Activated CD8-positive, alpha-beta memory T cell treated with anti-CD3 and anti-CD28 coated beads for 36 hours (primary cell): ENCODE measurements at regions not wholly inside any gene's neighbourhood (a gene's known extent, or its start where the extent isn't known, plus 50 kb on each side); places are given as distances from the start of the nearest gene placed in this dataset.

Source experiments
- CTCF ChIA-PET: fragments of 350-600 bp; sonication (Branson Sonifier 250); formaldehyde crosslinking; loops from one replicate; lab custom pipeline; 2021; ENCODE audit warnings: antibody characterized with exemption; lab: Charles Lee
- POLR2A ChIA-PET: fragments of 350-600 bp; sonication (Branson Sonifier 250); formaldehyde crosslinking; loops from one replicate; lab custom pipeline; 2021; ENCODE audit warnings: antibody characterized with exemption; lab: Charles Lee

DNA sequence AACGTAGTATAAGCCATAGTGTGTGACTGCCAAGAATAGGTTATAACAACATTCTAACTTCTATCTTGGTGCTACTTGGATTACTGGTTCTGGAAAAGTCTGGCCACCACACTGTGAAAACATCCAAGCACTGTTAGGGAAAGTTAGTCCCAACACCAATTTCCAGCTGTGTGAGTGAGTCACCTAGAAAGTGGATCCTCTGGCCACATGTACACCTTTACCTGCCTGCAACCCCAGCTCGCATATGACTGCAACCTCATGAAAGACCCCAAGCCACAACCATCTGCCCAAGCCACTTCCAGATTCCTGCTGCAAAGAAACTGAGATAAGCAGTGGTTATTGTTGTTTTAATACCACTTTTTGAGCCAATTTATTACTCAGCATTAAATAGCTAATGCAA, 404.5 kb downstream of the KCTD12 start:
- CTCF ChIA-PET, result no interaction called here
- POLR2A ChIA-PET, result no interaction called here

- POLR2A ChIA-PET, result no interaction called here
- CTCF ChIA-PET, result interaction anchor here (2.5 kb wide), 1 partner anchor 779 kb away, joined by 8 read pairs; no protein-coding TSS in a partner anchor
Observed at GRCh38 chr13:76474966-76475365, 411.2 kb downstream of the KCTD12 start.

- ChIA-PET POLR2A (no interaction called here), CTCF (interaction anchor here (1.1 to 2.5 kb wide), 2 partner anchors 13 to 778 kb away, joined by 4 to 8 read pairs; no protein-coding TSS in a partner anchor)
Observed at GRCh38 chr13:76474356-76474755, 411.8 kb downstream of the KCTD12 start.

- ChIA-PET CTCF (interaction anchor here (1.1 to 2.5 kb wide), 2 partner anchors 12 to 778 kb away, joined by 4 to 8 read pairs; no protein-coding TSS in a partner anchor), POLR2A (no interaction called here)
Observed at GRCh38 chr13:76473552-76474134, 412.6 kb downstream of the KCTD12 start.

DNA sequence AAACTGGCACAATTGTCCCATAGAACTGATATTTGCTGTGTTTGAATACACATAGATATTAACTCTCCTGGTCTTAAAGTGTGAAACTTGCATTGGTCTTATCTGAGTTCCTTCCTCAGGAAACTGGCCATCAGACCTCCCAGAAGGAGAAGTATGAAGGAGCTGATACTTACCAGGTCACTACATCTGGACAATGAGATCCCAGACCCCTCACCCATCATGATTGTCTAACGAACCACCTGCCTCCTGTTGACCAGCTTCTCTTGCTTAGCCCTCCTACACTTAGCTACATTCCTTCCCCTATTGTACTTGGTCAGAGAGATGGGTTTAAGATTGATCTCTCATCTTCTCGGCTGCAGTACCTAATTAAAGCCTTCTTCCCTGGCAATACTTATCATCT, 413.3 kb downstream of the KCTD12 start:
- ChIA-PET CTCF (interaction anchor here (2.5 kb wide), 1 partner anchor 777 kb away, joined by 8 read pairs; no protein-coding TSS in a partner anchor), POLR2A (no interaction called here)

DNA sequence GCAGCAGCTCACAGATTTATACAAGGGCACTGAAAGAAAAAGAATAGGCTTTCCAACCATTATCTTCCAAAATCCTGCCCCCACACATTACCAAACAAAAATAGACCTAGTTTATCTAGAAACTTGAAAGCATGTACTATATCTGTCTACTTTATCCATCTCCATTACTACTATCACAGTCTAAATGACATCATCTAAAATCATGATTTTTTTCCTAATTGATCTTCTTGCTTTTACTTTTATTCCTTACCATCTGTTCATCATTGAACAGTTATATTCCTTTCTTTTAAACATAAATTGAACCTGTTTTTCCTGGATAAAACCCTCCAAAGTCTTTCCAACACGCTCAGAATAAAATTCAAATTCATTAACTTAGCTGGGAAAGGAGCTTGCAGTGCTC, 414.7 kb downstream of the KCTD12 start:
- POLR2A ChIA-PET, result no interaction called here
- CTCF ChIA-PET, result no interaction called here

DNA sequence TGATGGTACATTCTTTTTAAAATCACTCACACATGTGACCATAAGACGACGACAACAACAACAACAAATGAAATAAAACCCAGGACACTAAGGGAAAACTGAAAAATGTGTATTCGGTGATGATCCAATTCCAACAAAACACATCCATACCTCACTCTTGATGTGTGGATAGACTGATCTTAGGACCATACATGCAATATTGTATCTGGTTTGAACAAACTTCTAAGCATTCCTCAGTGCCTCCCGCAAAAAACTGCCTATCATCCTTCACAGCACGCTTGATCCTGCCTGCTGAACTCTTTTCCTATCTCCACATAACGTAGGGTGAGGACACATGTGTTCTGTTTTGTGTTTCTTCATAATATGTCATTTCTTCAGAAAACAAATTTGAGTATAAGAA, 415.2 kb downstream of the KCTD12 start:
- POLR2A ChIA-PET, result no interaction called here

DNA sequence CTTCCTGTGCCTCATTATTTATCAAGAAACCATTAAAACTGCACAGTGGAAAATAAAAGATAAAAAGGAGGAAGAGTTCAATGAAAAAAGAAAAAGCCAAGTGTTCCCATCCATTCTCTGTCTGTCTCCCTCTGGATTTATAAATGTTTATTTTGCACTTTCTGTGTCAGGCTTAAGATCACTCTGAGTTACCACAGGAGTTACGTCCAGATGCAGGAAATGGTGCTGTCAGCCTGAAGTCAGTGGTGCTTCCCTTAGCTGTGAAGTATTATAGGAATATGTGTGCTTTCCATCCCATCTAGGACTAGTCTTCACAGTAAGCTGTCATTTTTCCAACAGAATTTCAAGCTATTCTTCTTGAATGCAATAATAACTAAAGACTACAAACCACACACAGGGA, 420.2 kb downstream of the KCTD12 start:
- CTCF ChIA-PET, result no interaction called here
- POLR2A ChIA-PET, result no interaction called here

More for the DNA sequence above, 415.2 kb downstream of the KCTD12 start:
- CTCF ChIA-PET, result no interaction called here

DNA sequence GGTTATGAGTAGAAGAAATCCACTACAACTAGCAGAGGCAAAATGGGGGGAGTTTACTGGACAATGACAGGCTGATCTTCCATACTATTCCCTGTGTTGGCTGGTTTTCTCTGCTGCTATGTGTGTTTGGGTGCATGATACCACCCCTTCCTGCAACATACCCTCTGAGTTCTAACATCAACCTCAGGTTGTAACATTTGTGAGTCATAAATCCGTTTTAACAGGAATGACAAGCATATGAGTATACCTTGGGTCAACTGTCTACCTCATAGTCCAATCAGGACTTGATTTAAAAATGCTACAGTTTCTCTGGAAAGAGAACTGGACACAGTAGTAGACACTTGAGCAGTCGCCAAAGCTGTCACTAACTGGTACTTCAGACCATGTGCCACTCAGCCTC, 422.9 kb downstream of the KCTD12 start:
- ChIA-PET POLR2A (no interaction called here), CTCF (no interaction called here)

- ChIA-PET CTCF (interaction anchor here (2.0 kb wide), 1 partner anchor 12 kb away, joined by 4 read pairs; no protein-coding TSS in a partner anchor), POLR2A (no interaction called here)
Observed at GRCh38 chr13:76461999-76462398, 424.2 kb downstream of the KCTD12 start.

- POLR2A ChIA-PET, result no interaction called here
Observed at GRCh38 chr13:76461484-76461883, 424.7 kb downstream of the KCTD12 start.

GRCh38 chr13:76459863-76460262, 426.3 kb downstream of the KCTD12 start:
- POLR2A ChIA-PET, result no interaction called here

More at GRCh38 chr13:76461484-76461883, 424.7 kb downstream of the KCTD12 start:
- CTCF ChIA-PET, result interaction anchor here (2.0 kb wide), 1 partner anchor 13 kb away, joined by 4 read pairs; no protein-coding TSS in a partner anchor

DNA sequence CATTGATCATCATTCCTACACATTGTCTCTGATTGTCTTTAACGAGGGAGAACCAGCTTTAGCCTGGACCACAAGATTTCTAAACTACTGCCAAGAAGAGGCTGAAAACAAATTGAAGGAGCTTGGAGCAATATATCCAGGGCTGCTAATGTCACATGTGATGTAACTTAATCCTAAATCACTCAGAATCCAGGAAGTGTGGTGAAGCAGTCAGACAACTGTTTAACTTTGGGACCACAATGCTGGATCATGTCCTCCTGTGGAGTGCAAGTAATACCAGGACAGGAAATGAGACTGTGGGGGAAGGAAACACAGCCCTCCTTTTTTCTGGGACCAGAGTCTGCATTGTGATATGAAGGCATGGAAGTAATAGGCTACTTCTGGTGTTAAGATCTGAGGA, 430.2 kb downstream of the KCTD12 start:
- POLR2A ChIA-PET, result no interaction called here
- CTCF ChIA-PET, result no interaction called here

More at GRCh38 chr13:76459863-76460262, 426.3 kb downstream of the KCTD12 start:
- CTCF ChIA-PET, result no interaction called here

GRCh38 chr13:76454991-76455390, 431.2 kb downstream of the KCTD12 start:
- ChIA-PET CTCF (no interaction called here), POLR2A (no interaction called here)

DNA sequence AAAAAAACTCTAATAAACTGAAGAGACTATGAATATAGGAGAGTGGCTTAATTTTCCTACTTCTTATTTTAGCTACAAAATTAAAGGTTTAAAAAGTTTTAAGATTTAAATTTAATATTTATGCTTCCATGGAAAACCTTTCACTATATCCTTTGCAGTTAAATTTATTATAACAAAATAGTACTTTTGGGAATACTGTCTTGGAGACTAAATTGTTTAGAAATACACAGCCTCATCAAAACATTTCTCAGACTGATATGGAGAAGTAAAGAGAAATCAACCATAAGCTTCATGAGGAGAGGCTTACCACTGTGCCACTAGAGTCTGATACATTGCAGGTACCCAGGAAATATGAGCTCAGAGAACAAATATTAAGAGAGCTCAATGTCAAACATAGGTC, 436.5 kb downstream of the KCTD12 start:
- CTCF ChIA-PET, result no interaction called here

DNA sequence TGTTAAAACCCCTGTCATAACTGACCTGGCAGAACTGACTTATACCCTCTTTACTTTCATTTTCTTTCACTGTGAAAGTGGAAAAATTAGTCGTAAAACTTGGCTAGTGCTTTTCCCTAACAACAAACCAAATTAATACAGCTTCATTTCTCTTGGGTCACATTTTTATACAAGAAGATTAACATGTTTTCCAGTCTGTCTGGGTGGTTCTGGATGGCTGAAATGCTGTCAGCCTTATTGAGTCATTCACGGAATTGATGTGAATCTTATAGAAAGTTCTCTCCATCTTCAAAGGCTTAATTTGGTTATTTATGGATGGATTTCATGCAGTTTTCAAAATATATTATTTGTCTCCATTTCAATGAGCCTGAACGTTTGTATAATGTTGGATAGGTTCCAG, 440.0 kb downstream of the KCTD12 start:
- CTCF ChIA-PET, result no interaction called here
- POLR2A ChIA-PET, result no interaction called here

More for the DNA sequence above, 436.5 kb downstream of the KCTD12 start:
- POLR2A ChIA-PET, result no interaction called here

- ChIA-PET POLR2A (no interaction called here), CTCF (no interaction called here)
Observed at GRCh38 chr13:76440568-76440967, 445.6 kb downstream of the KCTD12 start.

GRCh38 chr13:76439546-76439945, 446.7 kb downstream of the KCTD12 start:
- CTCF ChIA-PET, result no interaction called here
- POLR2A ChIA-PET, result no interaction called here

DNA sequence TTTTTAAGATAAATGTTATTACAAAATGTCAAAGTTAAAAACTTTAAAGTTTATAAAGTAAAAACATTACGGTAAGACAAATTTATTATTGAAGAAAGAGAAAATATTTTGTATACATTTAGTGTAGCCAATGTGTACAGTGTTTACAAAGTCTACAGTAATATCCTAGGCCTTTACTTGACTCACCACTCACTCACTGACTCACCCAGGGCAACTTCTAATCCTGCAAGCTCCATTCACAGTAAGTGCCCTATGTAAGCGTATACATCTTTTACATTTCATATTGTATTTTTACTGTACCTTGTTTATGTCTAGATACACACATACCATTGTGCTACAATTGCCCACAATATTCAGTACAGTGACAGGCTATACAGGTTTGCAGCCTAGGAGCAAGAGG, 448.2 kb downstream of the KCTD12 start:
- CTCF ChIA-PET, result no interaction called here
- POLR2A ChIA-PET, result interaction anchor here (0.7 kb wide), 1 partner anchor 746 kb away, joined by 10 read pairs; no protein-coding TSS in a partner anchor

DNA sequence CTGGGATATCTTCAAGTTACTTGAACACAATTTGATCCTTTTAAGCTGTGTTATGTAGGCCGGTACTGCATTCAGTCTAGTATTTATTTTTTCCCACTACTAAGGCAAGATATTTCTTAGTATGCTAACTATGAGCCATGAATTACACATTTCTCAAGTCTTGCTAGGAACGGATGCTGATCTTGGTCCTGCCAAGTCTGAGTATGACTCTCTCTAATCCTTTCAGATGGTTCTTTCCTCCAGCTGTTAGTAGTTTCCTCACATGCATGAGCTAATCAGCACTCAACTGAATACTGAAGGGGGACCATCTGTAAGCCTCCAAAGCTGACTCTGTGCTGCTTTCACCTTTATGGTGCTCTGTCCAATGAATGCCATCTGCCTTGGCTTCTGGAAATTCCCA, 460.3 kb downstream of the KCTD12 start:
- POLR2A ChIA-PET, result no interaction called here
- CTCF ChIA-PET, result interaction anchor here (0.6 kb wide), 1 partner anchor 617 kb away, joined by 3 read pairs; no protein-coding TSS in a partner anchor

- ChIA-PET POLR2A (no interaction called here), CTCF (no interaction called here)
Observed at GRCh38 chr13:76421011-76421410, 465.2 kb downstream of the KCTD12 start.
